HEK293 (cell line): ENCODE measurements at regions not wholly inside any gene's neighbourhood (a gene's known extent, or its start where the extent isn't known, plus 50 kb on each side); places are given as distances from the start of the nearest gene placed in this dataset.

Experiments
- CTCF ChIA-PET: fragments of 350-600 bp; formaldehyde crosslinking; extraction: SDS; loops from one replicate; lab custom pipeline; 2021; ENCODE audit warnings: antibody characterized with exemption; lab: Yijun Ruan, JAX
- POLR2A ChIA-PET: fragments of 300-600 bp; formaldehyde crosslinking; extraction: SDS; loops from one replicate; lab custom pipeline; 2020; ENCODE audit warnings: antibody characterized with exemption, inconsistent platforms; lab: Yijun Ruan, JAX
- H3K27ac ChIP-seq: fragments of 200-500 bp; sonication (Bioruptor generic); 2 replicates; pipeline ENCODE4 v1.5.1; 2014; ENCODE audit warnings: low read depth, low read length, control low read depth, inconsistent platforms; ENCODE audit errors: extremely low read depth
- H3K36me3 ChIP-seq, 2 experiments: fragments of 200-500 bp in 1 of 2; sonication (Bioruptor generic) in 1 of 2; 1 replicate in 1 of 2; 2 replicates in 1 of 2; pipeline ENCODE4 v1.5.1; 2014 to 2017; ENCODE audit warnings: inconsistent platforms in 2 of 2, low read length in 2 of 2; ENCODE audit not compliant: control insufficient read depth in 2 of 2, insufficient read depth in 1 of 2
- H3K4me1 ChIP-seq: fragments of 200-500 bp; sonication (Bioruptor generic); 2 replicates; pipeline ENCODE4 v1.5.1; 2014; ENCODE audit warnings: mild to moderate bottlenecking, low read length, inconsistent platforms; ENCODE audit not compliant: control insufficient read depth, insufficient read depth
- H3K4me3 ChIP-seq: 2 replicates; pipeline ENCODE4 v1.5.1; 2011; ENCODE audit warnings: low read depth, mild to moderate bottlenecking, control low read depth, low read length, moderate library complexity
- H3K9me3 ChIP-seq: fragments of 200-500 bp; sonication (Bioruptor generic); 2 replicates; pipeline ENCODE4 v1.5.1; 2014; ENCODE audit warnings: low read depth, low read length, inconsistent platforms; ENCODE audit not compliant: control insufficient read depth, insufficient read depth
- ELK4 ChIP-seq: IDR thresholded peaks from 2 replicates; pipeline ENCODE4 v1.6.1; 2011; ENCODE audit warnings: mild to moderate bottlenecking, low read depth, low read length, borderline replicate concordance
- FEZF1 ChIP-seq: fragments of 450-650 bp; formaldehyde crosslinking; IDR thresholded peaks from 2 replicates; pipeline ENCODE4 v1.5.1; 2016; ENCODE audit warnings: missing biosample characterization, missing genetic modification characterization
- HIC1 ChIP-seq: fragments of 450-650 bp; formaldehyde crosslinking; IDR thresholded peaks from 2 replicates; pipeline ENCODE4 v1.5.1; 2016; ENCODE audit warnings: missing biosample characterization, missing genetic modification characterization
- KLF17 ChIP-seq: fragments of 450-650 bp; formaldehyde crosslinking; IDR thresholded peaks from 2 replicates; pipeline ENCODE4 v1.5.1; 2016; ENCODE audit warnings: missing biosample characterization, missing genetic modification characterization
- OSR2 ChIP-seq: fragments of 450-650 bp; formaldehyde crosslinking; IDR thresholded peaks from 2 replicates; pipeline ENCODE4 v1.5.1; 2016; ENCODE audit warnings: missing biosample characterization, missing genetic modification characterization
- OVOL3 ChIP-seq: fragments of 450-650 bp; formaldehyde crosslinking; IDR thresholded peaks from 2 replicates; pipeline ENCODE4 v1.5.1; 2016; ENCODE audit warnings: missing biosample characterization, missing genetic modification characterization
- WT1 ChIP-seq: fragments of 450-650 bp; formaldehyde crosslinking; IDR thresholded peaks from 2 replicates; pipeline ENCODE4 v1.5.1; 2016; ENCODE audit warnings: missing biosample characterization, missing genetic modification characterization
- YY1 ChIP-seq: fragments of 450-650 bp; formaldehyde crosslinking; IDR thresholded peaks from 2 replicates; pipeline ENCODE4 v1.5.1; 2018; ENCODE audit warnings: missing biosample characterization, missing genetic modification characterization
- YY2 ChIP-seq: fragments of 450-650 bp; formaldehyde crosslinking; IDR thresholded peaks from 2 replicates; pipeline ENCODE4 v1.5.1; 2016; ENCODE audit warnings: missing biosample characterization, missing genetic modification characterization
- ZBTB1 ChIP-seq: fragments of 450-650 bp; formaldehyde crosslinking; IDR thresholded peaks from 2 replicates; pipeline ENCODE4 v1.5.1; 2016; ENCODE audit warnings: missing biosample characterization, missing genetic modification characterization
- ZBTB17 ChIP-seq: fragments of 450-650 bp; formaldehyde crosslinking; IDR thresholded peaks from 2 replicates; pipeline ENCODE4 v1.5.1; 2016; ENCODE audit warnings: missing biosample characterization, missing genetic modification characterization
- ZBTB20 ChIP-seq: fragments of 450-650 bp; formaldehyde crosslinking; IDR thresholded peaks from 2 replicates; pipeline ENCODE4 v1.5.1; 2016; ENCODE audit warnings: missing biosample characterization, missing genetic modification characterization
- ZEB2 ChIP-seq: fragments of 450-650 bp; formaldehyde crosslinking; IDR thresholded peaks from 2 replicates; pipeline ENCODE4 v1.5.1; 2016; ENCODE audit warnings: missing biosample characterization, missing genetic modification characterization
- ZFHX2 ChIP-seq: fragments of 450-650 bp; formaldehyde crosslinking; conservative IDR thresholded peaks from 2 replicates; pipeline ENCODE4 v1.5.1; 2016; ENCODE audit warnings: missing biosample characterization, missing genetic modification characterization
- ZFP3 ChIP-seq: fragments of 450-650 bp; formaldehyde crosslinking; IDR thresholded peaks from 2 replicates; pipeline ENCODE4 v1.5.1; 2016; ENCODE audit warnings: low read depth, missing biosample characterization, missing genetic modification characterization
- ZFP41 ChIP-seq: fragments of 450-650 bp; formaldehyde crosslinking; IDR thresholded peaks from 2 replicates; pipeline ENCODE4 v1.5.1; 2016; ENCODE audit warnings: missing biosample characterization, missing genetic modification characterization, borderline replicate concordance
- ZFP69B ChIP-seq: fragments of 450-650 bp; formaldehyde crosslinking; IDR thresholded peaks from 2 replicates; pipeline ENCODE4 v1.5.1; 2016; ENCODE audit warnings: missing biosample characterization, missing genetic modification characterization
- ZNF2 ChIP-seq: fragments of 450-650 bp; formaldehyde crosslinking; IDR thresholded peaks from 2 replicates; pipeline ENCODE4 v1.5.1; 2016; ENCODE audit warnings: missing biosample characterization, missing genetic modification characterization
- ZNF324 ChIP-seq: fragments of 450-650 bp; formaldehyde crosslinking; IDR thresholded peaks from 2 replicates; pipeline ENCODE4 v1.5.1; 2016; ENCODE audit warnings: missing biosample characterization, missing genetic modification characterization
- ZNF341 ChIP-seq: fragments of 450-650 bp; formaldehyde crosslinking; IDR thresholded peaks from 2 replicates; pipeline ENCODE4; 2016; ENCODE audit warnings: low read depth, missing biosample characterization, missing genetic modification characterization
- ZNF394 ChIP-seq: fragments of 450-650 bp; formaldehyde crosslinking; IDR thresholded peaks from 2 replicates; pipeline ENCODE4 v1.5.1; 2016; ENCODE audit warnings: missing biosample characterization, missing genetic modification characterization, mild to moderate bottlenecking, moderate library complexity, borderline replicate concordance
- ZNF473 ChIP-seq: fragments of 450-650 bp; formaldehyde crosslinking; IDR thresholded peaks from 2 replicates; pipeline ENCODE4 v1.5.1; 2017; ENCODE audit warnings: missing biosample characterization, missing genetic modification characterization
- ZNF560 ChIP-seq: fragments of 450-650 bp; formaldehyde crosslinking; IDR thresholded peaks from 2 replicates; pipeline ENCODE4 v1.5.1; 2017; ENCODE audit warnings: missing biosample characterization, missing genetic modification characterization, borderline replicate concordance
- ZNF561 ChIP-seq: fragments of 450-650 bp; IDR thresholded peaks from 2 replicates; pipeline ENCODE4 v1.5.1; 2018; ENCODE audit warnings: missing biosample characterization, missing genetic modification characterization, borderline replicate concordance
- ZNF670 ChIP-seq: fragments of 450-650 bp; formaldehyde crosslinking; IDR thresholded peaks from 2 replicates; pipeline ENCODE4 v1.5.1; 2016; ENCODE audit warnings: missing biosample characterization, missing genetic modification characterization, low read depth
- ZNF707 ChIP-seq: fragments of 450-650 bp; formaldehyde crosslinking; IDR thresholded peaks from 2 replicates; pipeline ENCODE4 v1.5.1; 2016; ENCODE audit warnings: missing biosample characterization, missing genetic modification characterization
- ZSCAN16 ChIP-seq: fragments of 450-650 bp; formaldehyde crosslinking; IDR thresholded peaks from 2 replicates; pipeline ENCODE4 v1.5.1; 2016; ENCODE audit warnings: missing biosample characterization, missing genetic modification characterization
- ZSCAN23 ChIP-seq: fragments of 450-650 bp; formaldehyde crosslinking; IDR thresholded peaks from 2 replicates; pipeline ENCODE4 v1.5.1; 2016; ENCODE audit warnings: missing biosample characterization, missing genetic modification characterization

GRCh38 chr2:58928973-58929372, 687.8 kb upstream of the FANCL start:
- H3K36me3 ChIP-seq: no peaks in the 10 kb centered on the region
- POLR2A ChIA-PET: no interaction called here
- H3K9me3 ChIP-seq: no peaks in the 10 kb centered on the region
- H3K4me1 ChIP-seq: no peaks in the 10 kb centered on the region
- CTCF ChIA-PET: no interaction called here
- no peak overlapping the region for H3K27ac ChIP-seq
- H3K4me3 ChIP-seq: no peak overlapping the region
- TF ChIP-seq ZNF707 (tag by site-specific recombination) (no peak), ZBTB1 (tag by site-specific recombination) (no peak), YY1 (tag by site-specific recombination) (no peak)

- no peak overlapping the region for H3K27ac ChIP-seq
- TF ChIP-seq OVOL3: no peak
- no peak for TF ChIP-seq ZNF341 (tag by site-specific recombination)
- no peak for TF ChIP-seq ZSCAN16 (tag by site-specific recombination)
- TF ChIP-seq ZNF324 (tag by site-specific recombination): no peak
- TF ChIP-seq ZFP69B (tag by site-specific recombination): no peak
- TF ChIP-seq ZFHX2 (tag by site-specific recombination): no peak
- no peak for TF ChIP-seq ZEB2 (tag by site-specific recombination)
- no peak for TF ChIP-seq WT1 (tag by site-specific recombination)
- TF ChIP-seq FEZF1: no peak
- no peak for TF ChIP-seq ZFP41 (tag by site-specific recombination)
- TF ChIP-seq YY2: no peak
- H3K4me3 ChIP-seq: no peak overlapping the region
- POLR2A ChIA-PET: no interaction called here
- H3K36me3 ChIP-seq: no peaks in the 10 kb centered on the region
- CTCF ChIA-PET: no interaction called here
- H3K9me3 ChIP-seq: no peaks in the 10 kb centered on the region
- H3K4me1 ChIP-seq: peaks cover 4% of the 10 kb centered on the region; the same call in 1 of the 2 replicates
Observed at GRCh38 chr2:58928391-58928790, 687.3 kb upstream of the FANCL start.

GRCh38 chr2:58926112-58926511, 685.0 kb upstream of the FANCL start:
- no peak overlapping the region for H3K4me3 ChIP-seq
- ChIA-PET CTCF (no interaction called here), POLR2A (no interaction called here)
- no peaks in the 10 kb centered on the region for H3K9me3 ChIP-seq
- no peaks in the 10 kb centered on the region for H3K36me3 ChIP-seq
- peaks cover 5% of the 10 kb centered on the region; the same call in 1 of the 2 replicates for H3K4me1 ChIP-seq
- H3K27ac ChIP-seq: no peak overlapping the region
- TF ChIP-seq ZNF394 (no peak), ZNF560 (tag by site-specific recombination) (no peak), ZFP3 (tag by site-specific recombination) (no peak), ZNF2 (tag by site-specific recombination) (no peak), ZNF324 (tag by site-specific recombination) (no peak), ZBTB20 (tag by site-specific recombination) (no peak), OSR2 (tag by site-specific recombination) (no peak), HIC1 (tag by site-specific recombination) (no peak), ZSCAN23 (tag by site-specific recombination) (no peak), ZNF670 (tag by site-specific recombination) (no peak), ZNF561 (tag by site-specific recombination) (no peak), ELK4 (no peak), KLF17 (tag by site-specific recombination) (no peak), ZNF473 (tag by site-specific recombination) (no peak), ZBTB17 (tag by site-specific recombination) (no peak)
